ENCODE measurements at regions not wholly inside any gene's neighbourhood (a gene's known extent, or its start where the extent isn't known, plus 50 kb on each side); places are given as distances from the start of the nearest gene placed in this dataset.

DNA sequence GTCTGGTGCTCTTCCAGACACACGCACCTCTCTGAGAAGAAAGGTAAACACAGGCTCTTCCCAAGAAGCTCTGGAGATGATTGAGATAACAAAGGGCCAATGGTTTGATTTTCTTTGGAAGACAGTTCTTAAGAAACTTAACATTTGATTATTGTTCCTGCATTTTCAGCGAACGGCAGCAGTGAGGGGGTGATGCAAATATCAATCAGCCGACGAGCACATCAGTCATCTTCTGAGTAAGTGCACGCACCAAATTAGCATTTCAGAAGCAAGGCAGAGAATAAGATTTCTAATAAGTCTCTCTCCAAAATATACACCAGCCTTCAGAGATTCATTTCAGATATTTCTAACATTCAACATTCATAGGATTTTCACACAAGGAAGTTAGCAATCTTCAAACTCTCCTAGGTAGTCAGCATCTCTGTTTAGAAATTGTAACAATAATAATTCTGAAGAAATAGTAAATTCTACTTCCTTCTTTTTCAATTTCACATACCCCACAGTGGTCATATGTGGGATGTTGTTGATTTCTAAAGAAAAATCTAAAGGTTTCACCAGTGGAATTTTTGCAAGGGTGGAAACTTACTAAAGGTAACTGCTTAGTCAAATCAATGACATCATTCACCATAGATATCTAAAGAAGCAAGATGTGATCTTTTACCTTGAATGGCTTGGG is 250.3 kb downstream of the SEC61B start:
- no peak for TF ChIP-seq CTCF (IDR thresholded peaks at IDR 0.05; ENCODE audit: control insufficient read depth, extremely low read depth, insufficient read depth)
- no peak overlapping the region for H3K4me3 ChIP-seq (ENCODE audit: low read depth, low read length)
- DNase-seq (ENCODE audit: low read depth) = no peak

GRCh38 chr9:99472916-99473245 is 250.8 kb downstream of the SEC61B start:
- DNase-seq (ENCODE audit: low read depth) = no peak
- TF ChIP-seq CTCF (IDR thresholded peaks at IDR 0.05; ENCODE audit: control insufficient read depth, extremely low read depth, insufficient read depth) = no peak
- no peak overlapping the region for H3K4me3 ChIP-seq (ENCODE audit: low read depth, low read length)

- no peak overlapping the region for H3K4me3 ChIP-seq (ENCODE audit: low read depth, low read length)
- DNase-seq (ENCODE audit: low read depth) = no peak
- no peak for TF ChIP-seq CTCF (IDR thresholded peaks at IDR 0.05; ENCODE audit: control insufficient read depth, extremely low read depth, insufficient read depth)
These were observed 252.1 kb downstream of the SEC61B start for GRCh38 chr9:99474186-99474585.

- no peak overlapping the region for H3K4me3 ChIP-seq (ENCODE audit: low read depth, low read length)
- no peak for TF ChIP-seq CTCF (IDR thresholded peaks at IDR 0.05; ENCODE audit: control insufficient read depth, extremely low read depth, insufficient read depth)
- DNase-seq (ENCODE audit: low read depth) = no peak
These were observed 253.5 kb downstream of the SEC61B start for GRCh38 chr9:99475401-99476065.

- DNase-seq (ENCODE audit: low read depth) = no peak
- H3K4me3 ChIP-seq (ENCODE audit: low read depth, low read length) = no peak overlapping the region
- no peak for TF ChIP-seq CTCF (IDR thresholded peaks at IDR 0.05; ENCODE audit: control insufficient read depth, extremely low read depth, insufficient read depth)
These were observed 256.5 kb downstream of the SEC61B start for GRCh38 chr9:99478469-99479027.

DNA sequence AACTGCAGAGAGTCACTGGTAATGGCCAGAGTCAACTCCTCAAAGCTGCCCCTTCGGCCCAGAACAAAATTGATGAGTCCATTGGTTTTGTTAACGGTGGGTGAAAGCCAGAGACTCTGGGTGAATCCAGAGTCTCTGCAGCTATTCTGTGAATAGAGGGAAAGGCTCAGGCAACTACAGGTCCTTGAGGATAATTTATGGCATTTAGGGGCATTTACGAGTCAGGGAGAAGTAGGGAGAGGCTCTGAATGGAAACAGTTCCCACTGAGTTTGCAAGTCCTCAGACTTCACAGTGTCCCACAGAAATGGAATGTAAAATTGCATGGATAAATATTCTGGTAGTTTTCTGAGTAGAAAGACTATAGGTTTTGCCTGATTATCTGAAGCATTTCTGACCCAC is 257.8 kb downstream of the SEC61B start:
- DNase-seq (ENCODE audit: low read depth) = no peak

More for the DNA sequence above, 257.8 kb downstream of the SEC61B start:
- TF ChIP-seq CTCF (IDR thresholded peaks at IDR 0.05; ENCODE audit: control insufficient read depth, extremely low read depth, insufficient read depth) = no peak
- H3K4me3 ChIP-seq (ENCODE audit: low read depth, low read length) = no peak overlapping the region
